K562 (cell line): ENCODE measurements at regions not wholly inside any gene's neighbourhood (a gene's known extent, or its start where the extent isn't known, plus 50 kb on each side); places are given as distances from the start of the nearest gene placed in this dataset.

Source experiments
- GTF2F1 ChIP-seq: IDR thresholded peaks from 2 replicates; pipeline ENCODE4 v1.6.1; 2011; ENCODE audit warnings: low read depth, low read length, improper control_type of control experiment
- SAP30 ChIP-seq: fragments of 200-600 bp; sonication (generic); IDR thresholded peaks from 2 replicates; pipeline ENCODE4 v1.6.1; 2012; ENCODE audit warnings: borderline replicate concordance, low read depth, mild to moderate bottlenecking, moderate library complexity, low read length, control low read depth, inconsistent platforms; ENCODE audit not compliant: insufficient read depth, poor library complexity, severe bottlenecking
- ZNF518B ChIP-seq: fragments of 250-450 bp; sonication (Bioruptor Pico); IDR thresholded peaks from 2 replicates; pipeline ENCODE4 v1.5.0; 2021; ENCODE audit warnings: mild to moderate bottlenecking, moderate library complexity
- ZNF583 ChIP-seq: fragments of 250-450 bp; sonication (Bioruptor Pico); IDR thresholded peaks from 2 replicates; pipeline ENCODE4 v1.4.0; 2020
- TF ChIP-seq, protein P1 (sequence below): IDR thresholded peaks from 2 replicates; pipeline ENCODE4 v1.6.1; 2016; ENCODE audit warnings: missing genetic modification characterization, missing compliant biosample characterization
- TF ChIP-seq, protein P2 (sequence below): fragments of 250-450 bp; sonication (Bioruptor Pico); IDR thresholded peaks from 2 replicates; pipeline ENCODE4 v1.8.0; 2022; ENCODE audit warnings: inconsistent platforms
- TF ChIP-seq, protein P3 (sequence below): fragments of 250-450 bp; sonication (Bioruptor Pico); IDR thresholded peaks from 2 replicates; pipeline ENCODE4 v1.5.0; 2021

GRCh38 chr3:72696815-72697214, 151.4 kb downstream of the SHQ1 start (continued):
- TF ChIP-seq ZNF518B (CRISPR knock-in tag) (no peak), ZNF583 (CRISPR knock-in tag) (no peak), SAP30 (no peak), GTF2F1 (no peak)
- TF ChIP-seq, protein P1, sequence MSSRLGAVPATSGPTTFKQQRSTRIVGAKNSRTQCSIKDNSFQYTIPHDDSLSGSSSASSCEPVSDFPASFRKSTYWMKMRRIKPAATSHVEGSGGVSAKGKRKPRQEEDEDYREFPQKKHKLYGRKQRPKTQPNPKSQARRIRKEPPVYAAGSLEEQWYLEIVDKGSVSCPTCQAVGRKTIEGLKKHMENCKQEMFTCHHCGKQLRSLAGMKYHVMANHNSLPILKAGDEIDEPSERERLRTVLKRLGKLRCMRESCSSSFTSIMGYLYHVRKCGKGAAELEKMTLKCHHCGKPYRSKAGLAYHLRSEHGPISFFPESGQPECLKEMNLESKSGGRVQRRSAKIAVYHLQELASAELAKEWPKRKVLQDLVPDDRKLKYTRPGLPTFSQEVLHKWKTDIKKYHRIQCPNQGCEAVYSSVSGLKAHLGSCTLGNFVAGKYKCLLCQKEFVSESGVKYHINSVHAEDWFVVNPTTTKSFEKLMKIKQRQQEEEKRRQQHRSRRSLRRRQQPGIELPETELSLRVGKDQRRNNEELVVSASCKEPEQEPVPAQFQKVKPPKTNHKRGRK (tag), result no peak
- TF ChIP-seq, protein P2, sequence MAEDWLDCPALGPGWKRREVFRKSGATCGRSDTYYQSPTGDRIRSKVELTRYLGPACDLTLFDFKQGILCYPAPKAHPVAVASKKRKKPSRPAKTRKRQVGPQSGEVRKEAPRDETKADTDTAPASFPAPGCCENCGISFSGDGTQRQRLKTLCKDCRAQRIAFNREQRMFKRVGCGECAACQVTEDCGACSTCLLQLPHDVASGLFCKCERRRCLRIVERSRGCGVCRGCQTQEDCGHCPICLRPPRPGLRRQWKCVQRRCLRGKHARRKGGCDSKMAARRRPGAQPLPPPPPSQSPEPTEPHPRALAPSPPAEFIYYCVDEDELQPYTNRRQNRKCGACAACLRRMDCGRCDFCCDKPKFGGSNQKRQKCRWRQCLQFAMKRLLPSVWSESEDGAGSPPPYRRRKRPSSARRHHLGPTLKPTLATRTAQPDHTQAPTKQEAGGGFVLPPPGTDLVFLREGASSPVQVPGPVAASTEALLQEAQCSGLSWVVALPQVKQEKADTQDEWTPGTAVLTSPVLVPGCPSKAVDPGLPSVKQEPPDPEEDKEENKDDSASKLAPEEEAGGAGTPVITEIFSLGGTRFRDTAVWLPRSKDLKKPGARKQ (CRISPR knock-in tag), result no peak
- TF ChIP-seq, protein P3, sequence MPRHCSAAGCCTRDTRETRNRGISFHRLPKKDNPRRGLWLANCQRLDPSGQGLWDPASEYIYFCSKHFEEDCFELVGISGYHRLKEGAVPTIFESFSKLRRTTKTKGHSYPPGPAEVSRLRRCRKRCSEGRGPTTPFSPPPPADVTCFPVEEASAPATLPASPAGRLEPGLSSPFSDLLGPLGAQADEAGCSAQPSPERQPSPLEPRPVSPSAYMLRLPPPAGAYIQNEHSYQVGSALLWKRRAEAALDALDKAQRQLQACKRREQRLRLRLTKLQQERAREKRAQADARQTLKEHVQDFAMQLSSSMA (CRISPR knock-in tag), result no peak
